ENCODE measurements at regions not wholly inside any gene's neighbourhood (a gene's known extent, or its start where the extent isn't known, plus 50 kb on each side); places are given as distances from the start of the nearest gene placed in this dataset.

DNA sequence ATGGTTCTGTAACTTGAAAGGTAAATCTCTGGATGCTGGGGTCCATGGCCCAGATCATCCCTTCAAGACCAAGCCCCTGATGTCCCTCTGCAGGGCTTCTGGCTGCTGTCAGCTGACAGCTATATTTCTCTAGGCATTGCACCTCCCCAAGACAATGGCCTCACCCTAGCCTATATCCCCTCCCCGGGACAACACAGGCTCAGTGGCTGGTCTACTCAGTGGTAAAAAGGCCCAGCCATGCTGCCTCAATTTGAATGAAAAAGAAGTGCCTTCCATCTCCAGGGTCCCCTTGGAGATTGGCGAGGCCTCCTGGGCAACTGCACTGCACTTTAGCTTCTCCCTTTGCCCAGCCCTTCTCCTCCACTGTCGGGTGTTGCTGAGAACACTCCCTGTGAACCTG, 602.8 kb downstream of the CDH26 start:
- no peaks in the 10 kb centered on the region for H3K36me3 ChIP-seq
- DNase-seq (no peak), ATAC-seq (no peak)
- H3K27ac ChIP-seq: no peak overlapping the region
- no peaks in the 10 kb centered on the region for H3K9me3 ChIP-seq
- TF ChIP-seq, protein P1, sequence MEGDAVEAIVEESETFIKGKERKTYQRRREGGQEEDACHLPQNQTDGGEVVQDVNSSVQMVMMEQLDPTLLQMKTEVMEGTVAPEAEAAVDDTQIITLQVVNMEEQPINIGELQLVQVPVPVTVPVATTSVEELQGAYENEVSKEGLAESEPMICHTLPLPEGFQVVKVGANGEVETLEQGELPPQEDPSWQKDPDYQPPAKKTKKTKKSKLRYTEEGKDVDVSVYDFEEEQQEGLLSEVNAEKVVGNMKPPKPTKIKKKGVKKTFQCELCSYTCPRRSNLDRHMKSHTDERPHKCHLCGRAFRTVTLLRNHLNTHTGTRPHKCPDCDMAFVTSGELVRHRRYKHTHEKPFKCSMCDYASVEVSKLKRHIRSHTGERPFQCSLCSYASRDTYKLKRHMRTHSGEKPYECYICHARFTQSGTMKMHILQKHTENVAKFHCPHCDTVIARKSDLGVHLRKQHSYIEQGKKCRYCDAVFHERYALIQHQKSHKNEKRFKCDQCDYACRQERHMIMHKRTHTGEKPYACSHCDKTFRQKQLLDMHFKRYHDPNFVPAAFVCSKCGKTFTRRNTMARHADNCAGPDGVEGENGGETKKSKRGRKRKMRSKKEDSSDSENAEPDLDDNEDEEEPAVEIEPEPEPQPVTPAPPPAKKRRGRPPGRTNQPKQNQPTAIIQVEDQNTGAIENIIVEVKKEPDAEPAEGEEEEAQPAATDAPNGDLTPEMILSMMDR (IDR thresholded peaks at IDR 0.05): no peak
- H3K4me1 ChIP-seq: no peaks in the 10 kb centered on the region
- no peaks in the 10 kb centered on the region for H3K27me3 ChIP-seq (ENCODE audit: low read depth)
- intact Hi-C loops (cut with DNase I): no loop called here
- no peak overlapping the region for H3K4me3 ChIP-seq

GRCh38 chr20:60565083-60565482, 606.9 kb downstream of the CDH26 start:
- Histone ChIP-seq H3K9me3 (no peaks in the 10 kb centered on the region), H3K4me3 (no peak overlapping the region), H3K27ac (no peak overlapping the region), H3K4me1 (no peaks in the 10 kb centered on the region), H3K36me3 (no peaks in the 10 kb centered on the region), H3K27me3 (ENCODE audit: low read depth) (no peaks in the 10 kb centered on the region)
- DNase-seq: no peak
- ATAC-seq: no peak
- intact Hi-C loops (cut with DNase I): no loop called here
- TF ChIP-seq, protein P1 (IDR thresholded peaks at IDR 0.05): no peak

DNA sequence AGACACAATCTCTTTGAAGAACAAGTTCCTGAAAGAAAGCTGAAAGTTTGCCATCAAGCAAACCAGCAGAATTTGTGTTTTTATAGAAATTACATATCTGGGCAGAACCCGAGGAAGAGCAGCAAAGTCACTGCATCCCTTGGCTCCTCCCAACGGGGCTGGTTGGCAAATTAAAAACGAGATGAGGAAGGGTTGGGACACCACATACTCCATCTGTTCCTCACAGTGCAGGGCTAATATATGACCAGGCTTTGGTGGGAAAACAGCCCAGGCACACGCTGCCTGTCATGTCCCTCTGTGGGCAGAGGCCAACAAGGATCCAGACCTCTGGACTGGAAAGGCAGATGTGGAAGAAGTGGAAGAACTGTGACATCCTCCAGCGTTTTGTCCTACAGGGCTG, 607.3 kb downstream of the CDH26 start:
- Histone ChIP-seq H3K4me3 (no peak overlapping the region), H3K27ac (no peak overlapping the region), H3K36me3 (no peaks in the 10 kb centered on the region), H3K9me3 (no peaks in the 10 kb centered on the region), H3K27me3 (ENCODE audit: low read depth) (no peaks in the 10 kb centered on the region), H3K4me1 (no peaks in the 10 kb centered on the region)
- DNase-seq (no peak), ATAC-seq (no peak)
- intact Hi-C loops (cut with DNase I): no loop called here
- TF ChIP-seq, protein P1 (IDR thresholded peaks at IDR 0.05): no peak

GRCh38 chr20:60569116-60569515, 610.9 kb downstream of the CDH26 start:
- no peak for DNase-seq
- H3K27ac ChIP-seq: no peak overlapping the region

GRCh38 chr20:60570481-60571277, 612.5 kb downstream of the CDH26 start:
- TF ChIP-seq, protein P1 (IDR thresholded peaks at IDR 0.05): no peak
- Histone ChIP-seq H3K36me3 (no peaks in the 10 kb centered on the region), H3K9me3 (no peaks in the 10 kb centered on the region), H3K27me3 (ENCODE audit: low read depth) (no peaks in the 10 kb centered on the region), H3K4me1 (no peaks in the 10 kb centered on the region), H3K4me3 (no peak overlapping the region), H3K27ac (no peak overlapping the region)
- intact Hi-C loops (cut with DNase I): no loop called here
- no peak for DNase-seq
- no peak for ATAC-seq

More at GRCh38 chr20:60569116-60569515, 610.9 kb downstream of the CDH26 start:
- intact Hi-C loops (cut with DNase I): no loop called here
- H3K4me1 ChIP-seq: no peaks in the 10 kb centered on the region
- no peak for ATAC-seq
- H3K27me3 ChIP-seq (ENCODE audit: low read depth): no peaks in the 10 kb centered on the region
- H3K36me3 ChIP-seq: no peaks in the 10 kb centered on the region
- no peaks in the 10 kb centered on the region for H3K9me3 ChIP-seq
- TF ChIP-seq, protein P1 (IDR thresholded peaks at IDR 0.05): no peak
- H3K4me3 ChIP-seq: no peak overlapping the region
